ENCODE measurements at regions not wholly inside any gene's neighbourhood (a gene's known extent, or its start where the extent isn't known, plus 50 kb on each side); places are given as distances from the start of the nearest gene placed in this dataset.
"Not testable (repeated sequence)": the region's sequence is repeated elsewhere in the genome, so short reads cannot be mapped to it uniquely, and the experiment has no call there.

DNA sequence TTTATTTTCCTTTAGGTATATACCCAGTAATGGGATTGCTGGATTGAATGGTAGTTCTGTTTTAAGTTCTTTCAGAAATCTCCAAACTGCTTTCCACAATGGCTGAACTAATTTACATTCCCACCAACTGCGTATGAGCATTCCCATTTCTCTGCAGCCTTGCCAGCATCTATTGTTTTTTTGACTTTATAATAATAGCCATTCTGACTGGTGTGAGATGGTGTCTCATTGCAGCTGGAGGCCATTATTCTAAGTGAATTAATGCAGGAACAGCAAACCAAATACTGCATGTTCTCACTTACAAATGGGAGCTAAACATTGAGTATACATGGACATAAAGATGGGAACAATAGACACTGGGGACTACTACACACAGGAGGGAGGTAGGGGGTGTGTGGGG, 288.9 kb upstream of the NDST3 start:
- H3K27me3 Mint-ChIP-seq; DNase-seq; POLR2A ChIA-PET; H3K4me1 Mint-ChIP-seq; H3K27ac Mint-ChIP-seq; H3K36me3 Mint-ChIP-seq (ENCODE audit: low read depth); CTCF ChIA-PET; H3K4me3 Mint-ChIP-seq; H3K9me3 Mint-ChIP-seq: not testable (repeated sequence)

DNA sequence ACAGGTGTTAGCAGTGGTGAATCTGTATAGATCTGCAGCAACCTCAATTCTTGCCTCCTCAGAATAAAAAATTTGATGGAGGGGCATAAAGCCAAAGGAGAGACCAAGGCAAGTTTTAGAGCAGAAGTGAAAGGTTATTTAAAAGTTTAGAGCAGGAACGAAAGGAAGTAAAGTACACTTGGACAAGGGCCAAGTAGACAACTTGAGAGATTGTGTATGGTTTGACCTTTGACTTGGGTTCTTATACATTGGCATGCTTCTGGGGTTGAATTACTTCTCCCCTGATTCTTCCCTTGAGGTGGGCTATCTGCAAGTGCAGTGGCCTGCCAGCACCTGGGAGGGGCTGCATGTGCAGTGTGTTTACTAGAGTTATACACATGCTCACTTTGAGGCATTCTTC, 278.8 kb upstream of the NDST3 start:
- CTCF ChIA-PET, result no interaction called here
- DNase-seq, result no peak
- Mint-ChIP-seq H3K27ac (no peak overlapping the region), H3K36me3 (ENCODE audit: low read depth) (no peaks in the 10 kb centered on the region), H3K9me3 (peaks cover 5% of the 10 kb centered on the region), H3K4me1 (no peaks in the 10 kb centered on the region), H3K4me3 (no peak overlapping the region), H3K27me3 (no peaks in the 10 kb centered on the region)
- POLR2A ChIA-PET, result no interaction called here

DNA sequence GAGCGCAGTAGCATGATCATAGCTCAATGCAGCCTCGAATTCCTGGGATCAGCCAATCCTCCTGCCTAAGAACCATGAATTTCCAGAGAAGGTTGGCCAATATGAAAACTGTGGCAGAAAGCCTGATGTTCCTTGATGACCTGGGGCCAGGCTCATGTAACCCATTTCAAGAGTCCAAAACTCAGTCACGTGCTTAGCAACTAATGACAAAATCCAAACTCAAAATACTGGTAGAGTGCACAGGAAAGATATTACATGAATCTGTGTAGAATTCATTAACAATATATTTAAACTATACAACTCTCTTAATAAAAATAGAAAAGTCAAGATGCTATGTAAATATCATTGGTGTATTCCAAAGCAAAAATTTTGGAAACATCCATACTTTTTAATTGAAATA, 265.7 kb upstream of the NDST3 start:
- Mint-ChIP-seq H3K27ac (no peak overlapping the region), H3K4me3 (no peak overlapping the region), H3K9me3 (peaks cover 2% of the 10 kb centered on the region), H3K4me1 (no peaks in the 10 kb centered on the region), H3K27me3 (no peaks in the 10 kb centered on the region), H3K36me3 (ENCODE audit: low read depth) (no peaks in the 10 kb centered on the region)
- POLR2A ChIA-PET, result no interaction called here
- CTCF ChIA-PET, result no interaction called here
- no peak for DNase-seq

DNA sequence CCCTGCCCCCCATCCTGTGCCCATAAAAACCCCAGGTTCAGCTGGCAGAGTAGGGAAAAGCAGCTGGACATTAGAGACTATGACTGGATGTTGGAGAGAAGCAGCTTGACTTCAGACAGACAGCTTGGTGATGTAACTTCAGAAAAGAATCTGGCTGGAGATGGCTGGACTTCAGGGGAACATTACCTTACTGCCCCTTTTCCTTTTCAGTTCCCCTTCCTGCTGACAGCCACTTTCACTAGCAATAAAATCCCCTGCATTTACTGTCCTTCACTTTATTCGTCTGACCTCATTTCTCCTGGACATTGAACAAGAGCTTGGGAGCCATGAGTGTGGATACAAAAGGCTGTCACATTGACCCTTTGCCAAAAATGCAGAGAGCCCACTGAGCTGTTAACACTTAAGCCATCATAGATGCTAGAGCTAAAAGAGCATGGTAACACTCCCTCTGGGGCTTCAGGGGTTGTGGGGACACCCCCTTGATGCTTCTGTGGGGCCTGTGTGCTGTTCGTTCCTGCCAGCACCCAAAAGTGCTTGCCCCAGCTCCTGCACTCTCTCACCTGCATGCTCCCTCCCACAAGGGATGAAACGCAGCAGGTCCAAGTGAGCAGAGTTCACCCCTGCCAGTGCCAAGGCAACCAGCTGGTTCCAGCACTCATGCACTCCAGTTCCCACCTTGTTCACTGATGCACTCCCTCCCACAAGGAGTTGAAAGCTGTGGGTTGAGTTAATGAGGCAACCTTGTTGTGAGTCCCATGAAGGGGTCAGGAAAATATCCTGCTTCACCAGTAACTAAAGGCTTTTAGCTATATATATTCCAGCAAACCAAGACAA, 263.8 kb upstream of the NDST3 start:
- Mint-ChIP-seq H3K4me1 (no peaks in the 10 kb centered on the region), H3K9me3 (peaks cover 2% of the 10 kb centered on the region), H3K27me3 (no peaks in the 10 kb centered on the region), H3K27ac (no peak overlapping the region), H3K4me3 (no peak overlapping the region), H3K36me3 (ENCODE audit: low read depth) (no peaks in the 10 kb centered on the region)
- no peak for DNase-seq
- CTCF ChIA-PET, result no interaction called here
- POLR2A ChIA-PET, result no interaction called here

DNA sequence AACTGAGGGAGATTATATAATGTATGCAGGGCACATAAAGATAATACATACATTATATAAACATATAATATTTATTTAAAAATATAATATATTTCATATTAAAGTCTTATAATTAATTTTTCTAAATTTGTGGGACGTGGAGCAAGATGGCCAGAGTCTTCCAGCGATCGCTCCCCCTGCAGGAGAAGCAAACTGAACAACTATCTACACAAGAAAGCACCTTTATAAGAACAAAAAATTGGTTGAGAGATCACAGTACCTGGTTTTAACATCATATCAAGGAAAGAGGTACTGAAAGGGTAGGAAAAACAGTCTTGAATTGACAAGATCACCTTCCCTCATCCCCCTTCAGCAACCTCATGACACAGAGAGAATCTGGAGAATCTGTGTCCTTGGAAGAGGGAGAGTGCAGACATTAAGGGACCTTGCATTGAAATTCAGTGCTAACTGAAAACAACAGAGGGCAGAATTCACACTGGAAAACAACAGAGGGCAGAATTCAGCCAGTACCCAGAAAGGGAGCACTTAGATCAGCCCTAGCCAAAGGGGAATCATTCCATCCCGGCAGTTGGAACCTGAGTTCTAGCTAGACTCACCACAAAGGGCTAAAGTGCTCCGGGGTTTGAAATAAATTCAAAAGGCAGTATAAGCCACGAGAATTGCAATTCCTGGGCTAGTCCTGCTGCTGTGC, 262.5 kb upstream of the NDST3 start:
- Mint-ChIP-seq H3K4me1 (no peaks in the 10 kb centered on the region), H3K27ac (no peak overlapping the region), H3K9me3 (peaks cover 2% of the 10 kb centered on the region), H3K36me3 (ENCODE audit: low read depth) (no peaks in the 10 kb centered on the region), H3K27me3 (no peaks in the 10 kb centered on the region), H3K4me3 (no peak overlapping the region)
- DNase-seq, result no peak
- POLR2A ChIA-PET, result no interaction called here
- CTCF ChIA-PET, result no interaction called here

DNA sequence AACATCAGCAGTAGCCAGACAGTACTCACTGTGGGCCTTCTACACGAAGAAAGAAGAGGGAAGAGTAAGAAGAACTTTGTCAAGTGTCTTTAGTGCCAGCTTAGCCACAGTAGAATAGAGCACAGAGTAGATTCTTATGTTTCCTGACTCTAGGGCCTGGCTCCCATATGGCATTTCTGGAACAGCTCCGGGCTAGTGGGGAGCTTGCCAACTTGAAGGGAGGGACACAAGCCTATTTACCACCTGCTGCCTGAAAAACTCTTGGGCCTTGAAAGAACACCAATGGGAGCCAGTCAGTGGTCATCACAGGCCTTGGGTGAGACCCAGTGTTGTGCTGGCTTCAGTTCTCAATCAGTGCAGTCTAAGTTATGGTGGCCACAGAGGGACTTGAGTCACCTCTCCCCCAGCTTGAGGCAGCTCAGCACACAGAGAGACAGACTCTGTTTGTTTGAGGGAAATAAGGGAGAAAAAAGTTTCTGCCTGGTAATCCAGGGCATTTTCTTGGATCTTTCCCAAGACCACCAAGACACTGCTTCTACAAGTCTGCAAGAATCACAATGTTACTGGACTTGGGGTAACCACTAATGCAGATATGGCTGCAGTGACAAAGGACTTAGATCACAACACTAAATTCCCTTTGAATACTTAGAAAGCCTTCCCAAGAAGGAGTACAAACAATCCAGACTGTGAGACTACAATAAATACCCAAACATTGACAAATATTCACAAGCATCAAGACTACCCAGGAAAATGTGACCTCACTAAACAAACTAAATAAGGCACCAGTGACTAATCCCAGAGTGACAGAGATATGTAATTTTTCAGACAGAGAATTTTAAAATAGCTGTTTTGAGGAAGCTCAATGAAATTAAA, 261.0 kb upstream of the NDST3 start:
- CTCF ChIA-PET, result no interaction called here
- H3K36me3 Mint-ChIP-seq (ENCODE audit: low read depth), result no peaks in the 10 kb centered on the region
- POLR2A ChIA-PET, result no interaction called here
- no peaks in the 10 kb centered on the region for H3K4me1 Mint-ChIP-seq
- peaks cover 2% of the 10 kb centered on the region for H3K9me3 Mint-ChIP-seq
- no peak overlapping the region for H3K27ac Mint-ChIP-seq
- H3K27me3 Mint-ChIP-seq, result no peaks in the 10 kb centered on the region
- no peak overlapping the region for H3K4me3 Mint-ChIP-seq
- no peak for DNase-seq

DNA sequence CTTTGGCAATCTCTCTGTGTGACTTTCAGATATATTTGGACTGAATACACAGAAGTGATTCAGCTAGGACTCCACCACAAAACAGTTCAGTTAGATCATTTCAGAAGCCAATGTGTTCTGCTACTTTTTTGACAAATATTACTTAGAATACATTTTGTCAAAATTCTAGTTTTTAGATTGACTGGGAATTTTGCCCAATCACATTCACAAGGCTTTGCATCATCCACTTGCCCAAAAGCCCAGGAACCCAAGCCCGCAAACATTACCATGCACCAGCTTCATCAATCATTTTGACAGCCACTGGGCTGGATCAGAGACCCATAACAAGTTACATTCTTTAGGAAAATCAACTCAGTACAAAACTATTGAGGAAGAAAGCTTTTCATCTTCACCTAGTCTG, 256.6 kb upstream of the NDST3 start:
- H3K36me3 Mint-ChIP-seq (ENCODE audit: low read depth), result no peaks in the 10 kb centered on the region
- H3K4me1 Mint-ChIP-seq, result no peaks in the 10 kb centered on the region
- no peak overlapping the region for H3K27ac Mint-ChIP-seq
- H3K9me3 Mint-ChIP-seq, result no peaks in the 10 kb centered on the region
- CTCF ChIA-PET, result no interaction called here
- POLR2A ChIA-PET, result no interaction called here
- no peak overlapping the region for H3K4me3 Mint-ChIP-seq
- DNase-seq, result no peak
- no peaks in the 10 kb centered on the region for H3K27me3 Mint-ChIP-seq

DNA sequence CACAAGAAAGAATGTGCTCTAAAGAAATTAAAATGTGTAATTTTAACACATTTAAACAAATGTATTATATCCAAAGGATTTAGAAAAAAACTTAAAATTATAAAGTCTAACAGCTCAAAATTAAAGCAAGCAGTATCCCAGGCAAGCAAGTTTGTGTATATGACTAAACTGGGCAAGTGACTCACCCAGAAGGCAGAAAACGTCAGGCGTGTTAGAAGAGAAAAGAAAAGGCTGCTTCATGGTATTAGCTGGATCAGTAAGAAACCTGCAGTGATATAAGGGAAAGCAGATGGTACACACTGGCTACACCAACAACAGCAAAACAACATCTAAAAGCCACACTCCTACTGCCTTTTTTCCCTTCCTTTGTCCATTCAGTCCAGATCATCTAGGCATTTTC, 250.6 kb upstream of the NDST3 start:
- H3K4me3 Mint-ChIP-seq, result no peak overlapping the region
- no peak for DNase-seq
- H3K4me1 Mint-ChIP-seq, result no peaks in the 10 kb centered on the region
- no peaks in the 10 kb centered on the region for H3K36me3 Mint-ChIP-seq (ENCODE audit: low read depth)
- no peaks in the 10 kb centered on the region for H3K27me3 Mint-ChIP-seq
- no peaks in the 10 kb centered on the region for H3K9me3 Mint-ChIP-seq
- H3K27ac Mint-ChIP-seq, result no peak overlapping the region
- ChIA-PET POLR2A (no interaction called here), CTCF (no interaction called here)

DNA sequence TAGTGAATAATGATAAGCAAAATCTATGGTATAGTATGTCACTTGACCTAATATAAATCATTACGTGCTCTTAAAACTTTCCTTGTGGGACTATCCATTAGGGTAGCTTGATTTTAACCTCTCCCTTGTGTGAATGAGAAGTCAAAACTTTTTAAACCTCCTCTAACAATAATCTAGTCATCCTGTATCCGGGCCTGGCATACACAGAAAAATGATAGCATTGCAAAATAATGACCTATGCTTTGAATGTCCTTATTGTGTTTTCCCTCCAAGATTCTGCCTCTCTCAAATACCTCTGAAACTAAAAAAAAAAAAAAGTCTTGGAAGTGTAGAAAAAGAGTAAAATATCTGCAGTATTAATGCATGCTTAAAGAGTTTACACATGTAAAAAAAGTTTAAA, 250.0 kb upstream of the NDST3 start:
- POLR2A ChIA-PET, result no interaction called here
- Mint-ChIP-seq H3K27ac (no peak overlapping the region), H3K27me3 (no peaks in the 10 kb centered on the region), H3K9me3 (no peaks in the 10 kb centered on the region), H3K4me3 (no peak overlapping the region), H3K36me3 (ENCODE audit: low read depth) (no peaks in the 10 kb centered on the region), H3K4me1 (no peaks in the 10 kb centered on the region)
- CTCF ChIA-PET, result no interaction called here
- no peak for DNase-seq

DNA sequence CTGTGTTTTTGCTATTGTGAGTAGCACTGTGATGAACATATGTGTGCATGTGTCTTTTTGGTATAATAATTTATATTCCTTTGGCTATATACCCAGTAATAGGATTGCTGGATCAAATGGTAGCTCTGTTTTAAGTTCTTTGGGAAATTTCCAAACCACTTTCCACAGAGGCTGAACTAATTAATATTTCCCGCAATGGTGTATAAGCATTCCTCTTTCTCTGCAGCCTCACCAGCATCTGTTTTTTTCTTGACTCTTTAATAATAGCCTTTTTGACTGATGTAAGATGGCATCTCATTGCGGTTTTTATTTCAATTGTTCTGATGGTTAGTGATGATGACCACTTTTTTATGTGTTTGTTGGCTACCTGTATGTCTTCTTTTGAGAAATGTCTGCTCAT, 247.7 kb upstream of the NDST3 start:
- H3K27ac Mint-ChIP-seq, result no peak overlapping the region
- ChIA-PET CTCF (no interaction called here), POLR2A (no interaction called here)
- no peaks in the 10 kb centered on the region for H3K4me1 Mint-ChIP-seq
- no peaks in the 10 kb centered on the region for H3K27me3 Mint-ChIP-seq
- H3K4me3 Mint-ChIP-seq, result no peak overlapping the region
- DNase-seq, result no peak
- H3K36me3 Mint-ChIP-seq (ENCODE audit: low read depth), result no peaks in the 10 kb centered on the region
- H3K9me3 Mint-ChIP-seq, result no peaks in the 10 kb centered on the region

DNA sequence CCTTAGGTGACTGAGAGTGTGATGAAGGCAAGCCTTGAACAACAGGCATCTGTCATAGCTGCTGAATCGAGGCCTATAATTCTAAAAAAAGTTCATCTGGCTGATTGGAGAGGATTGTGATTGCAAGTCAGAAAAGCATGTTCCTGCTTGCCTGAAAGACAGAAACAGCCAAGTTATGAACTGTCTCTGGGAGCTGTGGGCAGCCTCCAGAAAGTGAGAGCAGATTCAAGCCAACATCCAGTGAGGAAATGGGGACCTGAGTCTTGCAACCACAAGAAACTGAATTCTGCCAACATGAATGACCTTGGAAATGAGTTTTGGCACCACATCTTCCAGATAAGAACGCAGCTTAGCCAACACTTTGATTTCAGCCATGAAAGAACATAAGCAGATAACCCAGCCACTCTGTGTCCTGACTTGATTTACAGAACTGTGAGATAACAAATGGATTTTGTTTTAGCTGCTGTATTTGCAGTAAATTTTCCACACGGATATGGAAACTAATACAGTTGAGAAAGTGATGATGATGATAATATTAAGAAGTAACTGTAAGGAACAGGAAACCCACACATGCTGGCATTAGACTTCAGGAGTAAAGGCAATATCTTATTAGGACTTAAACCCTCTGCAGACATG, 240.3 kb upstream of the NDST3 start:
- DNase-seq, result no peak
- CTCF ChIA-PET, result no interaction called here
- Mint-ChIP-seq H3K9me3 (no peaks in the 10 kb centered on the region), H3K4me3 (no peak overlapping the region), H3K36me3 (ENCODE audit: low read depth) (no peaks in the 10 kb centered on the region), H3K27ac (no peak overlapping the region), H3K27me3 (no peaks in the 10 kb centered on the region), H3K4me1 (no peaks in the 10 kb centered on the region)
- POLR2A ChIA-PET, result no interaction called here

DNA sequence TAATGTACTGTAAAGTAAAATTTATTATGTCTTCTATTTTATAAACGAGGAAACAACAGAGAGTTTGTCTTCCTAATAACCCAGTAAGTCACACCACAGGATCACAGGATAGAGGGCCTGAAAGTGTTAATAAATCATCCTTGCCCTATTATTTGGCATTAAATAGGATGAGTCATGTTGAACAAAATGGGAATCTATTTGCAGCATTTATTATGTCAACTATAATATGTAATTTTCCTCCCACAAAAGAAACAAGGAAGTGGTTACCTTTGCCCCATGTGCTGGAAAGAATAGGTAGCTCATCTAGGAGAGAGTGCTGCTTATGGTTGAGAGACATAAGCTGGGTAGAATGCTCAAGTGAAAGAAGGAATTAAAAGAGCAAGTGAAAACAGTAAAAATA, 237.6 kb upstream of the NDST3 start:
- H3K36me3 Mint-ChIP-seq (ENCODE audit: low read depth), result no peaks in the 10 kb centered on the region
- ChIA-PET CTCF (no interaction called here), POLR2A (no interaction called here)
- H3K27me3 Mint-ChIP-seq, result no peaks in the 10 kb centered on the region
- H3K4me1 Mint-ChIP-seq, result no peaks in the 10 kb centered on the region
- H3K9me3 Mint-ChIP-seq, result no peaks in the 10 kb centered on the region
- H3K4me3 Mint-ChIP-seq, result no peak overlapping the region
- no peak overlapping the region for H3K27ac Mint-ChIP-seq
- DNase-seq, result no peak

DNA sequence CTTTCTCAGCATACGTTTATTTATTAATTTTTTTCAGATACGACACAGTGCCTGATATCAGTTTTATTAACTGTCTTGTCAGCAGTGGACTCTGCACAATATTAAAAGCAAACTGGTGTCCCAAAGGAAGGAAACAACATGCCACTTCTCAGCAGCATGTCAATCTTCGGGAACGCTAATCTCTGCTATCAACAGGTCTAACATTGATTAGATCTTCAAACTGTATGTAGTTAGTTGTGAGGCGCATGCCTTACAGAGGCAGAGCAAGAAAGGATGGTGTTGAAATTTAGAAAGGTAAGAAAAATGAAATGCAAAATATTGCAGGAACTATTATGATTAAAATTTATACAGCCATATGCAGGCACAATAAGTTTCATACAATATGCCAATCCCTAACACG, 233.7 kb upstream of the NDST3 start:
- H3K9me3 Mint-ChIP-seq, result no peaks in the 10 kb centered on the region
- POLR2A ChIA-PET, result no interaction called here
- H3K36me3 Mint-ChIP-seq (ENCODE audit: low read depth), result no peaks in the 10 kb centered on the region
- CTCF ChIA-PET, result no interaction called here
- H3K27me3 Mint-ChIP-seq, result no peaks in the 10 kb centered on the region
- H3K4me1 Mint-ChIP-seq, result no peaks in the 10 kb centered on the region
- no peak for DNase-seq
- no peak overlapping the region for H3K4me3 Mint-ChIP-seq
- H3K27ac Mint-ChIP-seq, result no peak overlapping the region

Data from activated CD4-positive, alpha-beta memory T cell treated with anti-CD3 and anti-CD28 coated beads, Interleukin-2, amount 10 ng/mL, durations not matched to agents 7 days and 5 days (primary cell).